ENCODE measurements at regions not wholly inside any gene's neighbourhood (a gene's known extent, or its start where the extent isn't known, plus 50 kb on each side); places are given as distances from the start of the nearest gene placed in this dataset.

DNA sequence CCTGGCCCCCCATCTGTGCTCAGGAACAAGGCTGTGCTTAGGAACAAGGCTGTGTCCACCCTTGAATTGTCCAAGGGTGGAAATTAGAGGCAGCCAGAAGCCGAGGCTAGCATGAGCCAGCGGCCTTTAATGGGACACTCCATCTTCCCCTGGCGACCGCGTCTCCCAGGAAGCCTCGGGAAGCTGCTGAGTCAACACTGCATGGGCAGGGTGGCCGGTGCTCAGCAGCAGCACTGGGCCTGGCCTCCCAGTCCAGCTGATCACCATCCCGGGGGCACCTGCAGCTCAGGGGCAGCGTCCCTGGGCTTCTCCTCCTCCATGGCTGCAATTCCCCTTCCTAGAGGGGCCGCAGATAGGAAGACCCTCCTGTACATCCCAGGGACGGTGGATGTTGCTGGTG lies 180.8 kb downstream of the ENGASE start:
- H3K9me3 ChIP-seq = no peaks in the 10 kb centered on the region
- no peak overlapping the region for H3K4me3 ChIP-seq
- TF ChIP-seq, protein P1, sequence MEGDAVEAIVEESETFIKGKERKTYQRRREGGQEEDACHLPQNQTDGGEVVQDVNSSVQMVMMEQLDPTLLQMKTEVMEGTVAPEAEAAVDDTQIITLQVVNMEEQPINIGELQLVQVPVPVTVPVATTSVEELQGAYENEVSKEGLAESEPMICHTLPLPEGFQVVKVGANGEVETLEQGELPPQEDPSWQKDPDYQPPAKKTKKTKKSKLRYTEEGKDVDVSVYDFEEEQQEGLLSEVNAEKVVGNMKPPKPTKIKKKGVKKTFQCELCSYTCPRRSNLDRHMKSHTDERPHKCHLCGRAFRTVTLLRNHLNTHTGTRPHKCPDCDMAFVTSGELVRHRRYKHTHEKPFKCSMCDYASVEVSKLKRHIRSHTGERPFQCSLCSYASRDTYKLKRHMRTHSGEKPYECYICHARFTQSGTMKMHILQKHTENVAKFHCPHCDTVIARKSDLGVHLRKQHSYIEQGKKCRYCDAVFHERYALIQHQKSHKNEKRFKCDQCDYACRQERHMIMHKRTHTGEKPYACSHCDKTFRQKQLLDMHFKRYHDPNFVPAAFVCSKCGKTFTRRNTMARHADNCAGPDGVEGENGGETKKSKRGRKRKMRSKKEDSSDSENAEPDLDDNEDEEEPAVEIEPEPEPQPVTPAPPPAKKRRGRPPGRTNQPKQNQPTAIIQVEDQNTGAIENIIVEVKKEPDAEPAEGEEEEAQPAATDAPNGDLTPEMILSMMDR (IDR thresholded peaks at IDR 0.05) = no peak
- TF ChIP-seq POLR2AphosphoS5 (IDR thresholded peaks at IDR 0.05) (no peak), POLR2A (IDR thresholded peaks at IDR 0.05) (no peak)
- no peak for DNase-seq (ENCODE audit: low spot score in 2 of 2)
- intact Hi-C loops (cut with DNase I; ENCODE audit: low total_unique reads) = no loop called here
- no peaks in the 10 kb centered on the region for H3K36me3 ChIP-seq
- H3K27ac ChIP-seq = no peak overlapping the region
- H3K4me1 ChIP-seq = no peaks in the 10 kb centered on the region
- H3K27me3 ChIP-seq = peaks cover 0 to 94% of the 10 kb centered on the region in 2 donors

DNA sequence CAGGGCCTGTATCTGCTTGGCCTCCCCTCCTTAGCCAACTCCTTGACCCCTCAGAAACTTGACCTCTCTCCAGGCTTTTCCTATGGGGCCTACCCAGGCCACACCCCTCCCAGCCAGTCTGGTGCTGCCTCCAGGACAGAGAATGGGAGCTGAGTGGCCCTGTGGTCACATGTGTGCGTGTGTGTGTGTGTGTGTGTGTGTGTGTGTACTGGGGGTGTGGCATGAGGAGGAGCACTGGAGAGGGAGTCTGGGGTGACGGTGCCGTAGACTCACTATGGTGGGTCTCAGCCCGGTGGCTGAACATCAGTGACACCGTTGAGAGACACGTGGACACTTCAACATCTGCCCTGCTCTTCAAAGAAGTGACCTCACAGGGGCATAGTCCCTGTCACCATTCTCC lies 180.4 kb downstream of the ENGASE start:
- no peak overlapping the region for H3K4me3 ChIP-seq
- DNase-seq (ENCODE audit: low spot score in 2 of 2) = no peak
- H3K9me3 ChIP-seq = no peaks in the 10 kb centered on the region
- no peaks in the 10 kb centered on the region for H3K36me3 ChIP-seq
- peaks cover 0 to 94% of the 10 kb centered on the region in 2 donors for H3K27me3 ChIP-seq
- TF ChIP-seq POLR2AphosphoS5 (IDR thresholded peaks at IDR 0.05) (no peak), POLR2A (IDR thresholded peaks at IDR 0.05) (no peak)
- TF ChIP-seq, protein P1 (IDR thresholded peaks at IDR 0.05) = no peak
- intact Hi-C loops (cut with DNase I; ENCODE audit: low total_unique reads) = no loop called here
- H3K27ac ChIP-seq = no peak overlapping the region
- no peaks in the 10 kb centered on the region for H3K4me1 ChIP-seq

DNA sequence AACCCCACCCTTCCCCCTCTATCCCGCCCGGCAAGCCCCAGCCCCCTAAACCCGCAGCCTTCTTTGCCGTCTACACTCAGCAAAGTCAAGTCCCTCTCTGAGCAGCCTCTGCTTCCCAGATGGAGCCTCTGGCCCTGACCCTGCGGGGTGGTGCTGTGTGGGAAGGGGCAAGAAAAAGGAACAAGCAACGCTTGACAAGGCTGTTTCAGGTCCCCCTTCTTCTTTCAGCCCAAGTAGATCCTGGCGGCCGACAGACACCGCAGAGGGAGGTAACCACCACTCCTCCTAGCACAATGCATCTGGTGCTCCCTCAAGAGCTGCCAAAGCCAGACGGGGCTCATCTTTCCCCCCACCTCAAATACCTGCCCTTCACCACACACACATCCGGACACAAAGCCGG lies 178.3 kb downstream of the ENGASE start:
- DNase-seq (ENCODE audit: low spot score in 2 of 2) = no peak
- TF ChIP-seq POLR2A (IDR thresholded peaks at IDR 0.05) (no peak), POLR2AphosphoS5 (IDR thresholded peaks at IDR 0.05) (no peak)
- TF ChIP-seq, protein P1 (IDR thresholded peaks at IDR 0.05) = no peak
- peaks cover 0 to 94% of the 10 kb centered on the region in 2 donors for H3K27me3 ChIP-seq
- H3K4me3 ChIP-seq = no peak overlapping the region
- H3K9me3 ChIP-seq = no peaks in the 10 kb centered on the region
- H3K36me3 ChIP-seq = no peaks in the 10 kb centered on the region
- H3K27ac ChIP-seq = no peak overlapping the region
- H3K4me1 ChIP-seq = no peaks in the 10 kb centered on the region
- intact Hi-C loops (cut with DNase I; ENCODE audit: low total_unique reads) = no loop called here

- Histone ChIP-seq H3K27ac (no peak overlapping the region), H3K27me3 (peaks cover 0 to 98% of the 10 kb centered on the region in 2 donors), H3K4me1 (no peaks in the 10 kb centered on the region), H3K4me3 (no peak overlapping the region), H3K9me3 (no peaks in the 10 kb centered on the region), H3K36me3 (no peaks in the 10 kb centered on the region)
- intact Hi-C loops (cut with DNase I; ENCODE audit: low total_unique reads) = no loop called here
- no peak for DNase-seq (ENCODE audit: low spot score in 2 of 2)
- TF ChIP-seq POLR2A (IDR thresholded peaks at IDR 0.05) = no peak
- TF ChIP-seq, protein P1 (IDR thresholded peaks at IDR 0.05) = no peak
- no peak for TF ChIP-seq POLR2AphosphoS5 (IDR thresholded peaks at IDR 0.05)
Measured at GRCh38 chr17:79251824-79252223, 177.2 kb downstream of the ENGASE start.

GRCh38 chr17:79249929-79250521 lies 175.4 kb downstream of the ENGASE start:
- DNase-seq (ENCODE audit: low spot score in 2 of 2) = no peak
- Histone ChIP-seq H3K4me3 (no peak overlapping the region), H3K4me1 (no peaks in the 10 kb centered on the region), H3K27ac (no peak overlapping the region), H3K27me3 (peaks cover 0 to 91% of the 10 kb centered on the region in 2 donors), H3K9me3 (no peaks in the 10 kb centered on the region), H3K36me3 (no peaks in the 10 kb centered on the region)
- TF ChIP-seq POLR2AphosphoS5 (IDR thresholded peaks at IDR 0.05) (no peak), POLR2A (IDR thresholded peaks at IDR 0.05) (no peak)
- TF ChIP-seq, protein P1 (IDR thresholded peaks at IDR 0.05) = no peak
- intact Hi-C loops (cut with DNase I; ENCODE audit: low total_unique reads) = no loop called here

All from breast epithelium (tissue), 4 donors.